ENCODE measurements at regions not wholly inside any gene's neighbourhood (a gene's known extent, or its start where the extent isn't known, plus 50 kb on each side); places are given as distances from the start of the nearest gene placed in this dataset.

- H3K9ac ChIP-seq (ENCODE audit: low read depth in 1 of 2, low read length in 2 of 2) = no peak overlapping the region
- no peak for DNase-seq (ENCODE audit: low spot score)
- H3K27me3 ChIP-seq (ENCODE audit: control insufficient read depth in 4 of 4, insufficient read depth in 4 of 4, low read length in 3 of 4) = peaks cover 0 to 2% (median 1%) of the 10 kb centered on the region in 4 donors
- H3K4me3 ChIP-seq (ENCODE audit: low read depth in 1 of 3, low read length in 3 of 3) = no peak overlapping the region
- no peak for TF ChIP-seq HNF4G (IDR thresholded peaks at IDR 0.05)
- no peak for TF ChIP-seq YY1 (IDR thresholded peaks at IDR 0.05)
- no peak for TF ChIP-seq MAX (IDR thresholded peaks at IDR 0.05)
- no peak for TF ChIP-seq TAF1 (conservative IDR thresholded peaks at IDR 0.05)
- no peak for TF ChIP-seq ZBTB33 (IDR thresholded peaks at IDR 0.05)
- no peak for TF ChIP-seq FOXA2 (IDR thresholded peaks at IDR 0.05)
- TF ChIP-seq RAD21 (IDR thresholded peaks at IDR 0.05) = no peak
- TF ChIP-seq GABPA (IDR thresholded peaks at IDR 0.05 in 1 of 2, conservative IDR thresholded peaks at IDR 0.05 in 1 of 2) = no peak
- TF ChIP-seq EGR1 (IDR thresholded peaks at IDR 0.05; ENCODE audit: low read depth in 2 of 2) = no peak
- no peak for TF ChIP-seq FOXA1 (IDR thresholded peaks at IDR 0.05)
- no peak for TF ChIP-seq NR2F2 (IDR thresholded peaks at IDR 0.05)
- TF ChIP-seq SP1 (IDR thresholded peaks at IDR 0.05) = no peak
- no peak for TF ChIP-seq JUND (IDR thresholded peaks at IDR 0.05)
- TF ChIP-seq ATF3 (IDR thresholded peaks at IDR 0.05) = no peak
- no peak for TF ChIP-seq RXRA (IDR thresholded peaks at IDR 0.05)
- no peak for TF ChIP-seq REST (IDR thresholded peaks at IDR 0.05)
- TF ChIP-seq CTCF (IDR thresholded peaks at IDR 0.05; ENCODE audit: low read depth, low read length, missing input control) = no peak
- no peaks in the 10 kb centered on the region for H3K4me1 ChIP-seq (ENCODE audit: control insufficient read depth in 4 of 4, insufficient read depth in 4 of 4, low read length in 3 of 4)
- H3K9me3 ChIP-seq (ENCODE audit: control insufficient read depth in 4 of 4, low read length in 3 of 4) = no peaks in the 10 kb centered on the region
- no peaks in the 10 kb centered on the region for H3K36me3 ChIP-seq (ENCODE audit: control insufficient read depth in 4 of 4, insufficient read depth in 3 of 4, low read depth in 1 of 4, low read length in 3 of 4)
- WGBS = 54% methylated on average over 1 of the region's 1 CpG
- no peak overlapping the region for H3K27ac ChIP-seq (ENCODE audit: low read depth in 1 of 2, low read length in 2 of 2)
Measured at GRCh38 chr13:76516013-76516412, 370.2 kb downstream of the KCTD12 start.

GRCh38 chr13:76512721-76513145 lies 373.5 kb downstream of the KCTD12 start:
- DNase-seq (ENCODE audit: low spot score) = no peak
- no peak for TF ChIP-seq EGR1 (IDR thresholded peaks at IDR 0.05; ENCODE audit: low read depth in 2 of 2)
- TF ChIP-seq SP1 (IDR thresholded peaks at IDR 0.05) = no peak
- no peak for TF ChIP-seq YY1 (IDR thresholded peaks at IDR 0.05)
- TF ChIP-seq FOXA2 (IDR thresholded peaks at IDR 0.05) = no peak
- no peak for TF ChIP-seq REST (IDR thresholded peaks at IDR 0.05)
- TF ChIP-seq FOXA1 (IDR thresholded peaks at IDR 0.05) = no peak
- no peak for TF ChIP-seq ATF3 (IDR thresholded peaks at IDR 0.05)
- TF ChIP-seq MAX (IDR thresholded peaks at IDR 0.05) = no peak
- no peak for TF ChIP-seq HNF4G (IDR thresholded peaks at IDR 0.05)
- no peak for TF ChIP-seq TAF1 (conservative IDR thresholded peaks at IDR 0.05)
- no peak for TF ChIP-seq ZBTB33 (IDR thresholded peaks at IDR 0.05)
- no peak for TF ChIP-seq RAD21 (IDR thresholded peaks at IDR 0.05)
- no peak for TF ChIP-seq NR2F2 (IDR thresholded peaks at IDR 0.05)

More at GRCh38 chr13:76512721-76513145, 373.5 kb downstream of the KCTD12 start:
- Histone ChIP-seq H3K27me3 (ENCODE audit: control insufficient read depth in 4 of 4, insufficient read depth in 4 of 4, low read length in 3 of 4) (peaks cover 0 to 2% (median 0%) of the 10 kb centered on the region in 4 donors), H3K4me1 (ENCODE audit: control insufficient read depth in 4 of 4, insufficient read depth in 4 of 4, low read length in 3 of 4) (no peaks in the 10 kb centered on the region), H3K27ac (ENCODE audit: low read depth in 1 of 2, low read length in 2 of 2) (no peak overlapping the region), H3K4me3 (ENCODE audit: low read depth in 1 of 3, low read length in 3 of 3) (no peak overlapping the region), H3K9me3 (ENCODE audit: control insufficient read depth in 4 of 4, low read length in 3 of 4) (no peaks in the 10 kb centered on the region), H3K9ac (ENCODE audit: low read depth in 1 of 2, low read length in 2 of 2) (no peak overlapping the region), H3K36me3 (ENCODE audit: control insufficient read depth in 4 of 4, insufficient read depth in 3 of 4, low read depth in 1 of 4, low read length in 3 of 4) (no peaks in the 10 kb centered on the region)
- WGBS = 67% methylated on average over 1 of the region's 1 CpG

All from liver (tissue), 8 donors.